ENCODE measurements at regions not wholly inside any gene's neighbourhood (a gene's known extent, or its start where the extent isn't known, plus 50 kb on each side); places are given as distances from the start of the nearest gene placed in this dataset.

- Histone ChIP-seq H3K4me3 (ENCODE audit: low read length in 3 of 3) (no peak overlapping the region), H3K27me3 (ENCODE audit: control insufficient read depth, insufficient read depth, low read length) (no peaks in the 10 kb centered on the region), H3K4me1 (ENCODE audit: control insufficient read depth in 2 of 3, insufficient read depth in 2 of 3, low read depth in 1 of 3, low read length in 3 of 3) (no peaks in the 10 kb centered on the region), H3K36me3 (ENCODE audit: control insufficient read depth in 2 of 3, insufficient read depth in 3 of 3, low read length in 3 of 3) (no peaks in the 10 kb centered on the region), H3K9ac (ENCODE audit: low read length in 3 of 3) (no peak overlapping the region), H3K27ac (ENCODE audit: low read depth in 2 of 2, low read length in 2 of 2) (no peak overlapping the region), H3K9me3 (ENCODE audit: control insufficient read depth in 2 of 3, insufficient read depth in 1 of 3, low read length in 3 of 3) (no peaks in the 10 kb centered on the region)
- TF ChIP-seq CTCF (IDR thresholded peaks at IDR 0.05; ENCODE audit: borderline replicate concordance, extremely low read depth, insufficient read depth) = no peak
- DNase-seq (peak in 3 of 5 donors; percentile 10 to 28 (median 21)), FAIRE-seq (no peak)
- intact Hi-C loops (cut with DNase I) = no loop called here
These were observed 851.0 kb upstream of the EPHA7 start for GRCh38 chr6:94270091-94270948.

GRCh38 chr6:94269256-94269655, 849.9 kb upstream of the EPHA7 start:
- no peak for DNase-seq
- Histone ChIP-seq H3K27ac (ENCODE audit: low read depth in 2 of 2, low read length in 2 of 2) (no peak overlapping the region), H3K4me1 (ENCODE audit: control insufficient read depth in 2 of 3, insufficient read depth in 2 of 3, low read depth in 1 of 3, low read length in 3 of 3) (no peaks in the 10 kb centered on the region), H3K9ac (ENCODE audit: low read length in 3 of 3) (no peak overlapping the region), H3K9me3 (ENCODE audit: control insufficient read depth in 2 of 3, insufficient read depth in 1 of 3, low read length in 3 of 3) (no peaks in the 10 kb centered on the region), H3K27me3 (ENCODE audit: control insufficient read depth, insufficient read depth, low read length) (no peaks in the 10 kb centered on the region), H3K36me3 (ENCODE audit: control insufficient read depth in 2 of 3, insufficient read depth in 3 of 3, low read length in 3 of 3) (no peaks in the 10 kb centered on the region), H3K4me3 (ENCODE audit: low read length in 3 of 3) (no peak overlapping the region)
- intact Hi-C loops (cut with DNase I) = no loop called here
- no peak for FAIRE-seq
- TF ChIP-seq CTCF (IDR thresholded peaks at IDR 0.05; ENCODE audit: borderline replicate concordance, extremely low read depth, insufficient read depth) = no peak

GRCh38 chr6:94260765-94261164, 841.4 kb upstream of the EPHA7 start:
- no peak for TF ChIP-seq CTCF (IDR thresholded peaks at IDR 0.05; ENCODE audit: borderline replicate concordance, extremely low read depth, insufficient read depth)
- intact Hi-C loops (cut with DNase I) = no loop called here
- no peak overlapping the region for H3K4me3 ChIP-seq (ENCODE audit: low read length in 3 of 3)
- H3K9ac ChIP-seq (ENCODE audit: low read length in 3 of 3) = no peak overlapping the region
- no peaks in the 10 kb centered on the region for H3K27me3 ChIP-seq (ENCODE audit: control insufficient read depth, insufficient read depth, low read length)
- H3K4me1 ChIP-seq (ENCODE audit: control insufficient read depth in 2 of 3, insufficient read depth in 2 of 3, low read depth in 1 of 3, low read length in 3 of 3) = no peaks in the 10 kb centered on the region
- H3K36me3 ChIP-seq (ENCODE audit: control insufficient read depth in 2 of 3, insufficient read depth in 3 of 3, low read length in 3 of 3) = no peaks in the 10 kb centered on the region
- DNase-seq (no peak), FAIRE-seq (no peak)
- no peak overlapping the region for H3K27ac ChIP-seq (ENCODE audit: low read depth in 2 of 2, low read length in 2 of 2)
- no peaks in the 10 kb centered on the region for H3K9me3 ChIP-seq (ENCODE audit: control insufficient read depth in 2 of 3, insufficient read depth in 1 of 3, low read length in 3 of 3)

All from kidney (tissue), 13 donors.